ENCODE measurements at regions not wholly inside any gene's neighbourhood (a gene's known extent, or its start where the extent isn't known, plus 50 kb on each side); places are given as distances from the start of the nearest gene placed in this dataset.

GRCh38 chr4:26235500-26235899 is 85.3 kb upstream of the RBPJ start:
- no peak overlapping the region for H3K4me3 ChIP-seq (ENCODE audit: low read depth, low read length)
- peak; percentile 92 for DNase-seq (ENCODE audit: low read depth)
- TF ChIP-seq CTCF (IDR thresholded peaks at IDR 0.05; ENCODE audit: insufficient read depth, low read length), result peak; percentile 43

GRCh38 chr4:26237916-26238315 is 82.9 kb upstream of the RBPJ start:
- TF ChIP-seq CTCF (IDR thresholded peaks at IDR 0.05; ENCODE audit: insufficient read depth, low read length), result no peak
- no peak for DNase-seq (ENCODE audit: low read depth)
- no peak overlapping the region for H3K4me3 ChIP-seq (ENCODE audit: low read depth, low read length)

GRCh38 chr4:26238426-26238777 is 82.4 kb upstream of the RBPJ start:
- TF ChIP-seq CTCF (IDR thresholded peaks at IDR 0.05; ENCODE audit: insufficient read depth, low read length), result no peak
- no peak for DNase-seq (ENCODE audit: low read depth)
- no peak overlapping the region for H3K4me3 ChIP-seq (ENCODE audit: low read depth, low read length)

- DNase-seq (ENCODE audit: low read depth), result peak; percentile 42
- TF ChIP-seq CTCF (IDR thresholded peaks at IDR 0.05; ENCODE audit: insufficient read depth, low read length), result no peak
- no peak overlapping the region for H3K4me3 ChIP-seq (ENCODE audit: low read depth, low read length)
Measured at GRCh38 chr4:26238778-26239679, 81.8 kb upstream of the RBPJ start.

GRCh38 chr4:26239801-26240200 is 81.0 kb upstream of the RBPJ start:
- TF ChIP-seq CTCF (IDR thresholded peaks at IDR 0.05; ENCODE audit: insufficient read depth, low read length), result no peak
- no peak for DNase-seq (ENCODE audit: low read depth)
- H3K4me3 ChIP-seq (ENCODE audit: low read depth, low read length), result no peak overlapping the region

- no peak for TF ChIP-seq CTCF (IDR thresholded peaks at IDR 0.05; ENCODE audit: insufficient read depth, low read length)
- no peak overlapping the region for H3K4me3 ChIP-seq (ENCODE audit: low read depth, low read length)
- no peak for DNase-seq (ENCODE audit: low read depth)
Measured at GRCh38 chr4:26241179-26241578, 79.6 kb upstream of the RBPJ start.
